ENCODE measurements at regions not wholly inside any gene's neighbourhood (a gene's known extent, or its start where the extent isn't known, plus 50 kb on each side); places are given as distances from the start of the nearest gene placed in this dataset.
"Not testable (repeated sequence)": the region's sequence is repeated elsewhere in the genome, so short reads cannot be mapped to it uniquely, and the experiment has no call there.

GRCh38 chr5:58019614-58020013, 440.3 kb downstream of the PLK2 start:
- DNase-seq (ENCODE audit: low read depth in 2 of 2) = no peak

- no peak for DNase-seq (ENCODE audit: low read depth in 2 of 2)
Observed at GRCh38 chr5:58018016-58018415, 441.9 kb downstream of the PLK2 start.

DNA sequence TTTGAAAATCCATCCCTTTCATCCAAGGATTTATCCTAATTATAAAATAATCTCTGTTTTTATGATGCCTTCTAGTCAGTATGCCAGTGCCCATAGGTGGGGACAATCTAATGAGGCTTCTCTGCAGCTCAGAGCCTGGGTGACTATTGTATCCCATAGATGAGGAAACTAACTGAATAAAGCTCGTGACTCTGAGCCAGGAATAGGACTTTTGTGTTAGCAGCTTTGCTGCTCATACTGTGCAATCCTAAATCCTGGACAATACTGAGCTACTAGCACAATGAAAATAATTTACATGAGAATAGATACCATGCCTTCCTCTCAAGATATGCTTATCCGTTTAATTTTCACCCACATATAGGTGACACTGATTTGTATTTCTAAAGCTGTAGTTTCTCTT, 443.0 kb downstream of the PLK2 start:
- no peak for DNase-seq (ENCODE audit: low read depth in 2 of 2)

DNA sequence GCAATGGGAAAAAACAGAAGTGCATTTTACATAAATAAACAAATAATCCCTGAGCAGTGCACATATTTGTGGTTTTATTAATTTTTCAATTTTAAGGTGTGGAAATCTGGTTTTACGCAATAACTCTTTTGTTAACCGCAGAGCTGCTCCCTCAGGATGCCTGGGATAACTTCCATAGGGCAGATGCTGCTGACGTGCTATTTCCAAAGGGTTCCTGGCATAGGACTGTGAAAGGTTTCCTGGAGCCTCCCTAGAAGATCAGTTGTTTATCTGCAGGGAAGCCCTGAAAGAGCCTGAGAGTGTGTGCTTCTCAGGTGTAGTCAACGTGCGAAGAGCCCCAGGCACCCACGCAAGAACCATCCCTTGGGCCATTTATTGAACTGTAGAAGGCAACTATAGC, 443.5 kb downstream of the PLK2 start:
- DNase-seq (ENCODE audit: low read depth in 2 of 2) = no peak

DNA sequence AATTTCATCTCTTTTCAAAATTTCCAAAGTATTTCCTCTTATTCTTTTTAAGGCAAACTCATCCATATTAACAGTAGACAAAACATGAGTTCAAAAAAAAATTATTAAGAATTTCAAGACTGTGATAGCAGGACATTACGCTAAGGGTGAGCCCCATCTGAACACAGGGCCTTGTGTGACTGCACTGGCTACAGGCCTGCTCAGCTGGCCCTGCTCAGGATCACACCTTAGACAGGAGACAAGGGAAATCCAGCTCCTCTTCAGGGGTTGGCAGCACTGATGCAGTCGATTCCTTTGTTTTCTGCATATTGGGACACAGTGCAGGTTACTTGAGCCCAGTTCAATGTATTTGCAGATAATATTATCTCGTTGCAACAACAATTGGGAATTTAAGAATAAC, 444.7 kb downstream of the PLK2 start:
- DNase-seq (ENCODE audit: low read depth in 2 of 2) = no peak

- DNase-seq (ENCODE audit: low read depth in 2 of 2) = no peak
Observed at GRCh38 chr5:58013542-58014258, 446.2 kb downstream of the PLK2 start.

DNA sequence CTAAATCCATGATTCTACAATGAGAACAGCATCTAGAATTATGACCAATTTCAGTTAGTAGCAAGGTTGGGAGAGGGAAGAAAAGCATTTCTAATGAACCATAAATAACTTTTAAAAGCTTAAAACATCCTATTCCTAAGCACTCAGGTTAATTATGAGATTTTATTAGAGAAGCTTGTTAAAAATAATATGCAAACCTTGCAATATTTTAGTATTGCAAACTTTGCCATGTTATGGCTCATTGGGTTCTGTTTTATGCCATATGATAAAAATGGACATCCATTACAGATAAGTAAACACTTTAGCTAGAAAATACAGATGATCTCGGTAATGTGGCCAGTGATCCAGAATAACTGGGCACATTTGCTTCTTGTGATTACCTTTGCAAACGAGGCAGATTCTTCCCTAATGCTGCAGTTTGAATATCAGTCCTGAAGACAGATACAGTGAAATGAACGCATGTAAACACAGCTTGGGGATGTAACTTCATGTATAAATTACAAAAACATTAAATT, 447.0 kb downstream of the PLK2 start:
- DNase-seq (ENCODE audit: low read depth in 2 of 2) = no peak

- no peak for DNase-seq (ENCODE audit: low read depth in 2 of 2)
Observed at GRCh38 chr5:58012102-58012501, 447.8 kb downstream of the PLK2 start.

GRCh38 chr5:58011301-58011700, 448.6 kb downstream of the PLK2 start:
- no peak for DNase-seq (ENCODE audit: low read depth in 2 of 2)

DNA sequence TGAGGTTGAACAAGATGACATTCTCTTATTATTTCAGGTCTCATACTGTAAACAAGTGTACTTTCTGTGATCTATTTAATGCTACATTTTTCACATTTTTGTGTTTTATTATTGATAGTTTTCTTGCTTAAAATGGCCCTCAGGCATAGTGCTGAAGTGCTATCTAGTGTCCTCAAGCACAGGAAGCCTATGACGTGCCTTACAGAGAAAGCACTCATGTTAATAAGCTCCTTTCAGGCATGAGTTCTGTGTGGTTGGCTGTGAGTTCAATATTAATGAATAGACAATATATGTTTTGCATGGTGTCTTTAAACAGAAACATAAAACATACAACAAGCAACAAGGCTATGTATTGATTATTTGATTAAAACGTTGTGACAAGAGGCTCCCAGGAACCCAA, 450.1 kb downstream of the PLK2 start:
- no peak for DNase-seq (ENCODE audit: low read depth in 2 of 2)

DNA sequence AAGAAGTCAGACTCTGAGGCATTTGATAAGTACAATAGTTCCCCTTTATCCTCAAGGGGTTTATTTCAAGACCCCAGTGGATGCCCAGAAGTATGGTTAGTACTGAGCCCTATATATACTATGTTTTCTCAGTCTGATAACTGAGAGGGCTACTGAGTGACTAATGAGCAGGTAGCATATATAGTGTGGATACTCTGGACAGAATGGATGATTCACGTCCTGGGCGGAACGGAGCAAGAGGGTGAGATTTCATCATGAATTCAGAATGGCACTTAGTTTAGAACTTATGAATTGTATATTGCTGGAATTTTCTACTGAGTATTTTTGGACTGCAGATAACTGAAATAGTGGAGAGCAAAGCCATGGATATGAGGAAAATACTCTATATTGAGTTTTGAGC, 457.6 kb downstream of the PLK2 start:
- no peak for DNase-seq (ENCODE audit: low read depth in 2 of 2)

GRCh38 chr5:57993866-57994265, 466.0 kb downstream of the PLK2 start:
- DNase-seq (ENCODE audit: low read depth in 2 of 2) = no peak

DNA sequence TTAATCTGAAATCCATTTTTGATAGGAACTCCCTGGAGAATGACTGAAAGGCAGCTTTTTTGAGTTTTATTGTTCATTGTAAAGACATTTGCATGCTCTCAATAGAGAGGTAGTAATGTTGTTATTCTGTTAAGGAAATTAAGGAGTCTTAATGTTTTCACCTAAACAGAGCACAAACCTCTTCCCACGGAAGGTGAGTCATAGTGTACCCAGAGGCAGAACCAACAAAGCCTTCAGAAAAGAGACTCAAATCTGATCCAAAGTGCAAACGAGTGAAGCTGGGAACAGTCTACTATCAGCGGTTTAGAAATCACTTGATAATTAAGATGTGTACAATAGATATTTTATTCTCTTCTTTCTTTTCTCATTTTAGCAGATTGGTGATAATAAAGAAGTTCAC, 470.5 kb downstream of the PLK2 start:
- DNase-seq (ENCODE audit: low read depth in 2 of 2) = no peak

DNA sequence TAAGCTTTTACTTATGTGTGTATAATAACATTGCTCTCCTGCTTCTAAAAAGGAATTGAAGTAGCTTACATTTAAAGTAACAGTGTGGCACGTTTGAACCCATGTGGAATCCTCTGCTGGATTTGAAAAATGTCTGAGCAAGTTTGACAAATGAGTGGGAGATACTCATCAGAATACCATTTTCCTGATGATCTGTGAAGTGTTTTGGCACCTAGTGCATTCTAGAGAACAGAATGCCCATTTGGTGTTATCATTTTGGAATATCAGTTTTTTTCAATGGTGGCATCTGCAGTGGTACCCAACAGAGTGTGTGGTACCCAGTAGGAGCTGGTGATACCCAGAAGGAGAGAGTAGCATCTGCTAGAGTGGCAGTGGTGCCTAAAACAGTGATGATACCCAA, 471.1 kb downstream of the PLK2 start:
- no peak for DNase-seq (ENCODE audit: low read depth in 2 of 2)

GRCh38 chr5:57987552-57987951, 472.3 kb downstream of the PLK2 start:
- DNase-seq (ENCODE audit: low read depth in 2 of 2) = no peak

GRCh38 chr5:57986761-57987341, 473.0 kb downstream of the PLK2 start:
- no peak for DNase-seq (ENCODE audit: low read depth in 2 of 2)

DNA sequence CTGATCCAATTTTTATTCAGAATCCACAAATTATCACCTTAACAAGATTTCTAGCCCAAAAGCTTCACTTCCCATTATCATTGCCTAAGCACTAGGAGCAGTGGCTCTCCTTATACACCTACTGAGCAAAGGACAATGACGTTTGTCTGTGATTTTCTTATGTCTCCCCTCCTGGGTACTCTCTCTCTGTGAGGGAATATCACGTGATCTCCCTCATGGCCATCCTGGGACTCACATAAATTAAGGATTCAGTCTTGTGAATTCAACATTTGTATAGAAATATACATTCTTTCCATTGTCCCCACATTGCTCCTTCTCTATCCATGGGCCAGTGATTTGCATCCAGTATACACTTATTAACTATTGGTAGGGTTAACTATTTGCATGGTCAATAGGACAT, 476.5 kb downstream of the PLK2 start:
- no peak for DNase-seq (ENCODE audit: low read depth in 2 of 2)

DNA sequence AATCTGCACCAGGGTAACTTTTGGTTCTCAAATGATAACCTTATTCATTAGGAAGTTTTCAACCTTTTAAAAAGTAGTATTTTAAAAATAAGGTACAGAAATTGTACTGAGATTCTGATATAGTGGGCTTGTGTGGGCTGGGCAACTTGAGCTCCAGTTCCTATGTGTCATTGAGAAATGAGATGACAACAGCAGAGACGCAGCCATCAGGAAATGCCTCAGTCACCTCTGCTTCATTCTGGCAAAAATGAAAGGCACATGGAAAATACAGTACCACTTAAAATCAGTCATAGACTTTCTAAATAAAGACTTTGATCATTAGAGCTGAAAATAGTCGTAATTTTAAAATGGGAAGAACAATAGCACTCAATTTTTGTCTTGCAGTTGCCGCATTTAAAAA, 480.2 kb downstream of the PLK2 start:
- no peak for DNase-seq (ENCODE audit: low read depth in 2 of 2)

DNA sequence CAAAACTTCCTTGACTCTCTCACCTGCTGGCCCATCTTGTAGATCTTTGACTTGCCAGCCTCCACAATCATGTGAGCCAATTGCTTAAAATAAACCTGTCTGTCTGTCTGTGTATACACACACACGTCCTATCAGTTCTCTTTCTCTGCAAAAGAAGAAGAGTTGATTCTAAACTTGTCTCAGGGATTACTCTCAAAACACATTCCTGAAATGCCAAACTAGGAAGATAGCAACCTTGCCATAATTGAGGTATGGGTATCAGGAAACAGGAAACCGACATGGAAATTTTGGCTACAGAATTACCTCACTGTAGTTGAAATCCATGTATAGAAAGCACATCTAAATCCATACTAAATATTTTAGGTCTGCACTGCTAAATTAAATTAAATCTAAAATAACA, 483.4 kb downstream of the PLK2 start:
- DNase-seq (ENCODE audit: low read depth in 2 of 2) = no peak

GRCh38 chr5:57972099-57972498, 487.8 kb downstream of the PLK2 start:
- DNase-seq (ENCODE audit: low read depth in 2 of 2) = not testable (repeated sequence)

DNA sequence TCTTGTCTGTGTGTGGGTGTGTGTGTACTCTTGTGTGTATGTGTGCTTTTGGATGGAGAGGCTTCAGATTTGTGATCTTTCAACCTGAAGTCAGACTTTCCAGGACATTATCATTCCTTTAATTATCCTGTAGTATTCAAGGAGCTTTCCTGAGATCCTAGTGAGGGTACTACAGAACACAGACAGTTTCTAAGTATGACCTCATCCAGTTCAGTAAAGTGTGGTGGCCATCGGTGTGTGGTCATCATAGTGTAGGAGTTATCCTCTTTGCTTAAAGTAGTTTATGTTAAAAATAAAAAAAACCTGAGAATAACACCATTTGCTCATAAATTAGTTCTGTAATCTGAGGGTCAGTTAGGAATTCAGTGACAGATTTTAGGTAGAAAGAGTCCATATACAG, 478.0 kb upstream of the ACTBL2 start:
- no peak for DNase-seq (ENCODE audit: low read depth in 2 of 2)

DNA sequence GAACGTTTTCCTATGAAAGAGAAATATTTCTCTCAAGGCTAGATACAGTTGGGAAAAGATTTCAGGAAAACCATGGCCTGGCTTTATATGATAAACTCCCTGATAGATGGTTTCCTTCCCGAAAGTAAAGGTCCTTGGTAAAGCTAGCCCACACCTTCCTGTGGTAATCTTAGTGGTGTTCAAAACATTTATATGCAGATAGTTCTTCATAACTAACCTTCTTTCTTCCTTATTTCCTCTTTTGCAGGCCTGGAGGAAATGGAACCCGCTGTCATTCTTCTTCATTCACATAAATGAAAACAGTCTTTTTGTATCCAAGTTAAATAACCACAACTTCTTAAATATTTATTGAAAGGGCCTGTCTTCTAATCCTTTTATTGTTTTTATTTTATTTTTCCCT, 474.0 kb upstream of the ACTBL2 start:
- no peak for DNase-seq (ENCODE audit: low read depth in 2 of 2)

DNA sequence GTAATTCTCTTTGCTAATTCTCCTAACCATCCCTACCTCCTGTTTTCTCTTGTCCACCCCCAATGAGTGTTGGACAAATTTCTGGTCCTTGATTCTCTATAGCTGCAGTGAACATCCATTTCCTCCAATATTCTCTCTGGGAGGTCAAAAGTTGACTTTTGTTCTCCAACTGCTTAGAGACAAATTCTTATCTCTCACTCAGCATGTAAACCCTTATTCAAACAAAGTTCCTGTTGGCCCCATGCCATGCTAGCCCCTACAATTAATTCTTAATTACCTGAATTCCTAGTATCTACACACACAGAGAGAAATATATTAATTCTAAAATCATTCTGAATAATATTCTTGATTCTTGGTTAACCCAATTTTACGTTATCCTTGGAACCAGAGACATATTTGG, 472.9 kb upstream of the ACTBL2 start:
- DNase-seq (ENCODE audit: low read depth in 2 of 2) = no peak

GRCh38 chr5:57953792-57954191, 471.2 kb upstream of the ACTBL2 start:
- DNase-seq (ENCODE audit: low read depth in 2 of 2) = no peak
